HepG2 (cell line): ENCODE measurements at regions not wholly inside any gene's neighbourhood (a gene's known extent, or its start where the extent isn't known, plus 50 kb on each side); places are given as distances from the start of the nearest gene placed in this dataset.

ENCODE experiments used
- ATAC-seq: fragments of 200-7000 bp; cut with Tn5 transposase; 3 replicates; pipeline ENCODE4 v1.9.1; 2020; ENCODE audit warnings: mild to moderate bottlenecking, moderate library complexity
- BruUV-seq: library from RNA; stranded (reverse); fragments of 400-500 nt; replicated peaks from 2 replicates; lab custom pipeline; 2021; lab: Mats Ljungman, UMichigan
- CTCF ChIA-PET: fragments of 300-600 bp; formaldehyde crosslinking; extraction: SDS; loops from one replicate; lab custom pipeline; 2021; ENCODE audit warnings: low total read pairs, inconsistent platforms, low intra/inter-chr PET ratio; lab: Yijun Ruan, JAX
- POLR2A ChIA-PET: fragments of 350-600 bp; sonication (Branson Sonifier 250); formaldehyde crosslinking; loops from one replicate; lab custom pipeline; 2020; ENCODE audit warnings: antibody characterized with exemption, inconsistent platforms; lab: Yijun Ruan, JAX
- DNase-seq: peaks from one replicate; pipeline ENCODE4 v3.0.0-alpha.2; 2015; ENCODE audit warnings: low spot score
- FAIRE-seq: peaks from 3 replicates; lab custom pipeline; 2011; peaks lifted over from hg19 to GRCh38; lab: Jason Lieb, UNC
- H2AFZ ChIP-seq: one replicate; pipeline ENCODE4 v1.6.1; 2011; ENCODE audit warnings: low read length, inconsistent platforms
- H3K27ac ChIP-seq: fragments of 300-600 bp; 3 replicates; pipeline ENCODE4 v1.8.0; 2011; ENCODE audit warnings: mixed run types, mild to moderate bottlenecking, mixed read lengths, low read length, inconsistent platforms; ENCODE audit not compliant: insufficient read depth; ENCODE audit errors: extremely low read length
- H3K27me3 ChIP-seq, 2 experiments: fragments of 200-600 bp in 1 of 2; 2 replicates in 1 of 2; 3 replicates in 1 of 2; pipeline versions ENCODE4 v1.6.0 to v1.8.0; 2011; ENCODE audit warnings: low read length in 2 of 2, mild to moderate bottlenecking in 2 of 2, moderate library complexity in 2 of 2, inconsistent platforms in 1 of 2; ENCODE audit not compliant: insufficient read depth in 2 of 2, control insufficient read depth in 1 of 2
- H3K36me3 ChIP-seq, 2 experiments: fragments of 200-600 bp in 1 of 2; replicated peaks in 1 of 2; 2 replicates in 1 of 2; 3 replicates in 1 of 2; pipeline versions ENCODE4 v1.5.1 to v1.8.0; 2011; ENCODE audit warnings: low read length in 2 of 2, inconsistent platforms in 1 of 2; ENCODE audit not compliant: insufficient read depth in 2 of 2, control insufficient read depth in 1 of 2
- H3K4me1 ChIP-seq: 2 replicates; pipeline ENCODE4 v1.5.1; 2012; ENCODE audit warnings: low read length, inconsistent platforms; ENCODE audit not compliant: insufficient read depth
- H3K4me2 ChIP-seq: 2 replicates; pipeline ENCODE4 v1.6.0; 2011; ENCODE audit warnings: low read depth, low read length, inconsistent platforms
- H3K4me3 ChIP-seq, 3 experiments: fragments of 200-600 bp in 1 of 3; sonication (generic), shearing (Covaris generic) in 1 of 3; replicated peaks in 1 of 3; 2 replicates each; pipeline ENCODE4 v1.5.1; 2011 to 2016; ENCODE audit warnings: low read length in 3 of 3, inconsistent platforms in 2 of 3, low read depth in 2 of 3, mild to moderate bottlenecking in 2 of 3, control low read depth in 1 of 3, mixed read lengths in 1 of 3; ENCODE audit not compliant: insufficient read depth in 1 of 3
- H3K79me2 ChIP-seq: one replicate; pipeline ENCODE4 v1.6.1; 2011; ENCODE audit warnings: low read length, inconsistent platforms; ENCODE audit not compliant: insufficient read depth
- H3K9ac ChIP-seq: 2 replicates; pipeline ENCODE4 v1.6.0; 2011; ENCODE audit warnings: mild to moderate bottlenecking, low read depth, low read length, inconsistent platforms; ENCODE audit not compliant: insufficient read depth
- H3K9me3 ChIP-seq: 2 replicates; pipeline ENCODE4 v1.5.1; 2012; ENCODE audit warnings: mild to moderate bottlenecking, low read length
- H4K20me1 ChIP-seq: 2 replicates; pipeline ENCODE4 v1.6.0; 2011; ENCODE audit warnings: inconsistent platforms, mild to moderate bottlenecking, low read length, moderate library complexity; ENCODE audit not compliant: insufficient read depth
- ELF1 ChIP-seq: sonication (generic); formaldehyde crosslinking; IDR thresholded peaks from 2 replicates; pipeline ENCODE4 v1.4.0; 2020; ENCODE audit warnings: missing genetic modification reagents
- HNRNPK ChIP-seq: fragments of 200-400 bp; formaldehyde crosslinking; IDR thresholded peaks from 2 replicates; pipeline ENCODE4 v1.6.1; 2018; ENCODE audit warnings: low read length, low read depth, moderate library complexity, mild to moderate bottlenecking; ENCODE audit not compliant: poor library complexity, severe bottlenecking
- NR2F6 ChIP-seq, 2 experiments: IDR thresholded peaks; 2 replicates each; pipeline ENCODE4 v1.6.1; 2016; ENCODE audit warnings: antibody characterized with exemption in 1 of 2, mild to moderate bottlenecking in 1 of 2
- PRMT3 ChIP-seq: sonication (generic); formaldehyde crosslinking; IDR thresholded peaks from 2 replicates; pipeline ENCODE4 v1.8.1; 2022; ENCODE audit warnings: low read depth, mild to moderate bottlenecking, moderate library complexity, missing genetic modification reagents, borderline replicate concordance
- TEAD2 ChIP-seq: sonication (generic); formaldehyde crosslinking; IDR thresholded peaks from 2 replicates; pipeline ENCODE4 v1.9.0; 2021; ENCODE audit warnings: missing genetic modification reagents
- ZFYVE20 ChIP-seq: sonication (generic); formaldehyde crosslinking; IDR thresholded peaks from 2 replicates; pipeline ENCODE4 v1.8.0; 2023; ENCODE audit warnings: low read depth, mild to moderate bottlenecking, moderate library complexity, missing genetic modification reagents, borderline replicate concordance
- ZMYM3 ChIP-seq: sonication (generic); formaldehyde crosslinking; IDR thresholded peaks from 2 replicates; pipeline ENCODE4 v1.5.1; 2020; ENCODE audit warnings: mild to moderate bottlenecking, missing genetic modification reagents
- ZMYM4 ChIP-seq: sonication (generic); formaldehyde crosslinking; IDR thresholded peaks from 2 replicates; pipeline ENCODE4 v1.8.1; 2023; ENCODE audit warnings: mild to moderate bottlenecking, missing genetic modification reagents
- ZNF224 ChIP-seq: sonication (generic); formaldehyde crosslinking; IDR thresholded peaks from 2 replicates; pipeline ENCODE4 v1.5.0; 2020; ENCODE audit warnings: mild to moderate bottlenecking, missing genetic modification reagents
- ZNF652 ChIP-seq: IDR thresholded peaks from 2 replicates; pipeline ENCODE4 v1.6.1; 2016; ENCODE audit warnings: low read depth, borderline replicate concordance
- ZSCAN9 ChIP-seq: IDR thresholded peaks from 2 replicates; pipeline ENCODE4 v1.6.1; 2016; ENCODE audit warnings: borderline replicate concordance
- WGBS: methylation state at CpG from one replicate; pipeline ENCODE4 v1.1.6; 2017; ENCODE audit warnings: low lambda C conversion rate; 5-methylcytosine and 5-hydroxymethylcytosine counted together
- in situ Hi-C: cut with HindIII; loops from 2 replicates; pipeline ENCODE4 v1.10.0; 2017; ENCODE audit warnings: low pct_unique_long_range_greater_than_20kb; ENCODE audit not compliant: extremely low pct_ligation_motif_present
- intact Hi-C: fragments of 100-400 bp; cut with micrococcal nuclease; formaldehyde crosslinking; loops from one replicate; pipeline ENCODE4 v1.10.0; 2022; ENCODE audit not compliant: unreplicated experiment
- TF ChIP-seq, protein P1 (sequence below): sonication (generic); formaldehyde crosslinking; IDR thresholded peaks from 2 replicates; pipeline ENCODE4 v1.5.0; 2020; ENCODE audit warnings: mild to moderate bottlenecking, missing genetic modification reagents
- TF ChIP-seq, protein P2 (sequence below): sonication (generic); formaldehyde crosslinking; IDR thresholded peaks from 2 replicates; pipeline ENCODE4 v1.5.1; 2020; ENCODE audit warnings: missing genetic modification reagents, mild to moderate bottlenecking, borderline replicate concordance
- TF ChIP-seq, protein P3 (sequence below): sonication (generic); formaldehyde crosslinking; IDR thresholded peaks from 2 replicates; pipeline ENCODE4 v1.5.0; 2020; ENCODE audit warnings: missing genetic modification reagents

DNA sequence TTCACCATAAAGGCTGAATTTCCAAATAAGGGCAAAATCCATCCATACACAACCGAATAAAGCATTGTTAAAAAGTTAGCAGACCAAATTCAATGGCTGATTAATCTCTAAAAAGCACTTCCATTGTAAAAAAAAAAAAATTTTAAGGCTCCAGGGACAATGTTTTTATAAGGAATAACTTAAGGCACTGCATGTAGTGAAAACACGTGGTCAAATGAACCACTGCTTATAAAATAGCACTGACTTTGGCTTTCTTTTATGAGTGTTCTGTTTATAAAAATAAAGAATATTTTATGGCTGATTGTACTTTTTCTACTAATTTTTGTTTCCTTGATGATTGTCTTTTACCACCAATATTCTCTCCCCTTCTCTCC lies 409.3 kb upstream of the KCNH7 start:
- WGBS = under 1% methylated on average over 2 of the region's 2 CpGs
- no peak overlapping the region for H3K4me3 ChIP-seq
- H3K36me3 ChIP-seq = no peaks in the 10 kb centered on the region
- H3K27me3 ChIP-seq = no peaks in the 10 kb centered on the region
- no peaks in the 10 kb centered on the region for H3K79me2 ChIP-seq
- no peak overlapping the region for H3K27ac ChIP-seq
- FAIRE-seq (no peak), ATAC-seq (no peak), DNase-seq (no peak)
- POLR2A ChIA-PET = no interaction called here
- H3K4me1 ChIP-seq = no peaks in the 10 kb centered on the region
- TF ChIP-seq PRMT3 (CRISPR knock-in tag) (no peak), ZFYVE20 (CRISPR knock-in tag) (no peak), TEAD2 (CRISPR knock-in tag) (no peak), HNRNPK (no peak), NR2F6 (IDR thresholded peaks at IDR 0.05) (no peak), NR2F6 (CRISPR knock-in tag; IDR thresholded peaks at IDR 0.05) (no peak), ELF1 (CRISPR knock-in tag) (no peak), ZNF652 (CRISPR knock-in tag) (no peak), ZSCAN9 (CRISPR knock-in tag) (no peak), ZMYM3 (CRISPR knock-in tag) (no peak), ZNF224 (CRISPR knock-in tag) (no peak), ZMYM4 (CRISPR knock-in tag) (no peak)
- TF ChIP-seq, protein P1, sequence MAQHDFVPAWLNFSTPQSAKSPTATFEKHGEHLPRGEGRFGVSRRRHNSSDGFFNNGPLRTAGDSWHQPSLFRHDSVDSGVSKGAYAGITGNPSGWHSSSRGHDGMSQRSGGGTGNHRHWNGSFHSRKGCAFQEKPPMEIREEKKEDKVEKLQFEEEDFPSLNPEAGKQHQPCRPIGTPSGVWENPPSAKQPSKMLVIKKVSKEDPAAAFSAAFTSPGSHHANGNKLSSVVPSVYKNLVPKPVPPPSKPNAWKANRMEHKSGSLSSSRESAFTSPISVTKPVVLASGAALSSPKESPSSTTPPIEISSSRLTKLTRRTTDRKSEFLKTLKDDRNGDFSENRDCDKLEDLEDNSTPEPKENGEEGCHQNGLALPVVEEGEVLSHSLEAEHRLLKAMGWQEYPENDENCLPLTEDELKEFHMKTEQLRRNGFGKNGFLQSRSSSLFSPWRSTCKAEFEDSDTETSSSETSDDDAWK = no peak
- TF ChIP-seq, protein P2, sequence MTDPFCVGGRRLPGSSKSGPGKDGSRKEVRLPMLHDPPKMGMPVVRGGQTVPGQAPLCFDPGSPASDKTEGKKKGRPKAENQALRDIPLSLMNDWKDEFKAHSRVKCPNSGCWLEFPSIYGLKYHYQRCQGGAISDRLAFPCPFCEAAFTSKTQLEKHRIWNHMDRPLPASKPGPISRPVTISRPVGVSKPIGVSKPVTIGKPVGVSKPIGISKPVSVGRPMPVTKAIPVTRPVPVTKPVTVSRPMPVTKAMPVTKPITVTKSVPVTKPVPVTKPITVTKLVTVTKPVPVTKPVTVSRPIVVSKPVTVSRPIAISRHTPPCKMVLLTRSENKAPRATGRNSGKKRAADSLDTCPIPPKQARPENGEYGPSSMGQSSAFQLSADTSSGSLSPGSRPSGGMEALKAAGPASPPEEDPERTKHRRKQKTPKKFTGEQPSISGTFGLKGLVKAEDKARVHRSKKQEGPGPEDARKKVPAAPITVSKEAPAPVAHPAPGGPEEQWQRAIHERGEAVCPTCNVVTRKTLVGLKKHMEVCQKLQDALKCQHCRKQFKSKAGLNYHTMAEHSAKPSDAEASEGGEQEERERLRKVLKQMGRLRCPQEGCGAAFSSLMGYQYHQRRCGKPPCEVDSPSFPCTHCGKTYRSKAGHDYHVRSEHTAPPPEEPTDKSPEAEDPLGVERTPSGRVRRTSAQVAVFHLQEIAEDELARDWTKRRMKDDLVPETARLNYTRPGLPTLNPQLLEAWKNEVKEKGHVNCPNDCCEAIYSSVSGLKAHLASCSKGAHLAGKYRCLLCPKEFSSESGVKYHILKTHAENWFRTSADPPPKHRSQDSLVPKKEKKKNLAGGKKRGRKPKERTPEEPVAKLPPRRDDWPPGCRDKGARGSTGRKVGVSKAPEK (CRISPR knock-in tag) = no peak
- TF ChIP-seq, protein P3, sequence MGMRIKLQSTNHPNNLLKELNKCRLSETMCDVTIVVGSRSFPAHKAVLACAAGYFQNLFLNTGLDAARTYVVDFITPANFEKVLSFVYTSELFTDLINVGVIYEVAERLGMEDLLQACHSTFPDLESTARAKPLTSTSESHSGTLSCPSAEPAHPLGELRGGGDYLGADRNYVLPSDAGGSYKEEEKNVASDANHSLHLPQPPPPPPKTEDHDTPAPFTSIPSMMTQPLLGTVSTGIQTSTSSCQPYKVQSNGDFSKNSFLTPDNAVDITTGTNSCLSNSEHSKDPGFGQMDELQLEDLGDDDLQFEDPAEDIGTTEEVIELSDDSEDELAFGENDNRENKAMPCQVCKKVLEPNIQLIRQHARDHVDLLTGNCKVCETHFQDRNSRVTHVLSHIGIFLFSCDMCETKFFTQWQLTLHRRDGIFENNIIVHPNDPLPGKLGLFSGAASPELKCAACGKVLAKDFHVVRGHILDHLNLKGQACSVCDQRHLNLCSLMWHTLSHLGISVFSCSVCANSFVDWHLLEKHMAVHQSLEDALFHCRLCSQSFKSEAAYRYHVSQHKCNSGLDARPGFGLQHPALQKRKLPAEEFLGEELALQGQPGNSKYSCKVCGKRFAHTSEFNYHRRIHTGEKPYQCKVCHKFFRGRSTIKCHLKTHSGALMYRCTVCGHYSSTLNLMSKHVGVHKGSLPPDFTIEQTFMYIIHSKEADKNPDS = no peak
- H2AFZ ChIP-seq = no peak overlapping the region
- H3K9ac ChIP-seq = no peak overlapping the region
- no peaks in the 10 kb centered on the region for H4K20me1 ChIP-seq
- intact Hi-C loops = no loop called here
- in situ Hi-C loops = no loop called here
- no peaks in the 10 kb centered on the region for H3K9me3 ChIP-seq
- CTCF ChIA-PET = no interaction called here
- no peak overlapping the region for H3K4me2 ChIP-seq
- no TSS peak for BruUV-seq
